Neural progenitor cell (in vitro differentiated cells): ENCODE measurements at regions not wholly inside any gene's neighbourhood (a gene's known extent, or its start where the extent isn't known, plus 50 kb on each side); places are given as distances from the start of the nearest gene placed in this dataset.

Experiments used
- CTCF ChIP-seq: fragments of 200-600 bp; sonication (generic); IDR thresholded peaks from 2 replicates; pipeline ENCODE4 v1.5.1; 2017; ENCODE audit warnings: antibody characterized with exemption, mild to moderate bottlenecking
- EZH2 ChIP-seq: fragments of 200-600 bp; sonication (generic); IDR thresholded peaks from 2 replicates; pipeline ENCODE4 v1.6.1; 2017; ENCODE audit warnings: antibody characterized with exemption, mild to moderate bottlenecking, moderate library complexity

- TF ChIP-seq CTCF (no peak), EZH2 (no peak)
Observed at GRCh38 chr4:160283081-160283480, 1180.2 kb downstream of the RAPGEF2 start.
